B cell (primary cell): ENCODE measurements at regions not wholly inside any gene's neighbourhood (a gene's known extent, or its start where the extent isn't known, plus 50 kb on each side); places are given as distances from the start of the nearest gene placed in this dataset.

Source experiments
- ATAC-seq: fragments of 200-7000 bp; cut with Tn5 transposase; one replicate; pipeline ENCODE4 v1.10.0; 2021; ENCODE audit warnings: low read depth, mild to moderate bottlenecking, moderate number of reproducible peaks, moderate library complexity
- CTCF ChIA-PET: fragments of 350-600 bp; sonication (Branson Sonifier 250); formaldehyde crosslinking; loops from one replicate; lab custom pipeline; 2021; ENCODE audit warnings: antibody characterized with exemption, inconsistent platforms; lab: Charles Lee
- POLR2A ChIA-PET: fragments of 350-600 bp; sonication (Branson Sonifier 250); formaldehyde crosslinking; loops from one replicate; lab custom pipeline; 2021; ENCODE audit warnings: antibody characterized with exemption; lab: Charles Lee
- DNase-seq: peaks from one replicate; pipeline ENCODE4 v3.0.0; 2013
- H2AFZ ChIP-seq: 2 replicates; pipeline ENCODE4 v1.6.1; 2012; ENCODE audit warnings: mild to moderate bottlenecking, low read depth, low read length; ENCODE audit not compliant: insufficient read depth, poor library complexity, severe bottlenecking
- H3K27ac ChIP-seq, 2 donors: 1 replicate in 1 of 2; 2 replicates in 1 of 2; pipeline ENCODE4 v1.5.1; 2012 to 2013; ENCODE audit warnings: low read length in 2 of 2, mild to moderate bottlenecking in 2 of 2, moderate library complexity in 1 of 2
- H3K27me3 ChIP-seq, 4 experiments: fragments of 200-600 bp in 1 of 4; sonication (generic) in 1 of 4; replicated peaks in 1 of 4; 1 replicate in 2 of 4; 2 replicates in 2 of 4; pipeline versions ENCODE4 v1.6.1 to v1.7.0; 2013 to 2016; ENCODE audit warnings: low read length in 3 of 4, mild to moderate bottlenecking in 2 of 4, mixed read lengths in 1 of 4, moderate library complexity in 1 of 4; ENCODE audit not compliant: insufficient read depth in 4 of 4, control insufficient read depth in 3 of 4; ENCODE audit errors: control extremely low read depth in 1 of 4
- H3K36me3 ChIP-seq, 2 experiments: replicated peaks in 1 of 2; 1 replicate in 1 of 2; 2 replicates in 1 of 2; pipeline versions ENCODE4 v1.6.1 to v1.7.1; 2013; ENCODE audit warnings: low read length in 1 of 2; ENCODE audit not compliant: insufficient read depth in 2 of 2, control insufficient read depth in 1 of 2; ENCODE audit errors: control extremely low read depth in 1 of 2, extremely low read depth in 1 of 2
- H3K4me1 ChIP-seq, 2 donors: fragments of 200-600 bp in 1 of 2; sonication (generic) in 1 of 2; 1 replicate in 1 of 2; 2 replicates in 1 of 2; pipeline versions ENCODE4 v1.5.1 to v1.6.1; 2013 to 2017; ENCODE audit warnings: low read length in 2 of 2; ENCODE audit not compliant: control insufficient read depth in 2 of 2, insufficient read depth in 2 of 2
- H3K4me2 ChIP-seq: replicated peaks from 2 replicates; pipeline ENCODE3; 2012; ENCODE audit warnings: mild to moderate bottlenecking, low read depth, low read length; ENCODE audit not compliant: poor library complexity, severe bottlenecking
- H3K4me3 ChIP-seq, 5 experiments: fragments of 200-600 bp in 1 of 5; sonication (generic) in 1 of 5; 1 replicate in 3 of 5; 2 replicates in 2 of 5; pipeline versions ENCODE4 v1.5.1 to v1.7.0; 2011 to 2016; ENCODE audit warnings: low read length in 4 of 5, mild to moderate bottlenecking in 4 of 5, low read depth in 2 of 5, control low read depth in 1 of 5, moderate library complexity in 1 of 5; ENCODE audit not compliant: insufficient read depth in 1 of 5; ENCODE audit errors: control extremely low read depth in 1 of 5, extremely low read depth in 1 of 5
- H3K79me2 ChIP-seq: fragments of 200-600 bp; sonication (generic); one replicate; pipeline ENCODE4 v1.6.0; 2016; ENCODE audit warnings: low read length; ENCODE audit not compliant: control insufficient read depth, insufficient read depth
- H3K9ac ChIP-seq: fragments of 200-600 bp; sonication (generic); 2 replicates; pipeline ENCODE4 v1.6.1; 2017; ENCODE audit warnings: mild to moderate bottlenecking, low read length, moderate library complexity
- H3K9me3 ChIP-seq, 3 donors: one replicate each; pipeline versions ENCODE4 v1.6.1 to v1.7.1; 2013; ENCODE audit warnings: low read length in 2 of 3; ENCODE audit not compliant: control insufficient read depth in 2 of 3, insufficient read depth in 1 of 3; ENCODE audit errors: control extremely low read depth in 1 of 3
- H4K20me1 ChIP-seq: 2 replicates; pipeline ENCODE4 v1.6.0; 2012; ENCODE audit warnings: mild to moderate bottlenecking, low read length; ENCODE audit not compliant: insufficient read depth, control insufficient read depth, poor library complexity, severe bottlenecking
- H3K27ac Mint-ChIP-seq: one replicate; pipeline ENCODE4 v1.8.0; 2021; ENCODE audit warnings: mixed read lengths
- H3K27me3 Mint-ChIP-seq: one replicate; pipeline ENCODE4 v1.8.0; 2021; ENCODE audit warnings: mixed read lengths
- H3K4me1 Mint-ChIP-seq: one replicate; pipeline ENCODE4 v1.8.0; 2021; ENCODE audit warnings: mixed read lengths
- H3K4me3 Mint-ChIP-seq: one replicate; pipeline ENCODE4 v1.8.0; 2021; ENCODE audit warnings: mixed read lengths
- H3K9me3 Mint-ChIP-seq: one replicate; pipeline ENCODE4 v1.8.0; 2022; ENCODE audit warnings: mixed read lengths; ENCODE audit not compliant: insufficient read depth
- EZH2 ChIP-seq: IDR thresholded peaks from 2 replicates; pipeline ENCODE4 v1.6.1; 2012; ENCODE audit warnings: borderline replicate concordance, low read depth, mild to moderate bottlenecking, moderate library complexity, low read length; ENCODE audit not compliant: insufficient read depth, poor library complexity, severe bottlenecking
- WGBS: methylation state at CpG from one replicate; pipeline ENCODE4 v1.1.5; 2013; ENCODE audit warnings: missing lambda C conversion rate; ENCODE audit not compliant: insufficient coverage; 5-methylcytosine and 5-hydroxymethylcytosine counted together
- intact Hi-C: fragments of 100-400 bp; cut with micrococcal nuclease; formaldehyde crosslinking; loops from one replicate; pipeline ENCODE4 v1.10.0; 2022
- TF ChIP-seq, protein P1 (sequence below): fragments of 200-600 bp; IDR thresholded peaks from one replicate; pipeline ENCODE4 v1.8.0; 2022; ENCODE audit warnings: antibody characterized with exemption, mild to moderate bottlenecking

DNA sequence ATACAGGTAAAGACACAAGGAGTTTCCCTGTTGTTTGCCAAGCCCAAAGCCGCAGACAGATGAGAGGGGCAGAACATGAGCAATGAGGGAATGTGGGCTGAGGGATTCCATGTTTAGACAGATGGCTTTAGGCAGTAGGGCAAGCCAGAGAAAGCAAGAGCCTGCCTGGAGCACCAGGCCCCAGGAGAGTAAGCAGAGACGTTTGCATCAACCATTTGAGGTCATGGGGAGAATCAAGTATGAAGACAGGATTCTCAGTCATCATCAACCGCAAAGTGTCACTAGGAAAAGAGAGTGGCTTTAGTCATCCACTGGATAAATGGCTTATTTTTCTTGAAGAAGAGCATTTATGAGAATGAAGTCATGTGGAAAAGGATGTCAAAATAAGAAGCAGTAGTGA, 184.7 kb downstream of the COG6 start:
- Histone ChIP-seq H3K36me3 (no peaks in the 10 kb centered on the region), H3K4me3 (no peak overlapping the region), H3K4me1 (no peaks in the 10 kb centered on the region), H3K9me3 (no peaks in the 10 kb centered on the region), H4K20me1 (no peaks in the 10 kb centered on the region), H3K9ac (no peak overlapping the region), H3K27me3 (no peaks in the 10 kb centered on the region), H2AFZ (no peak overlapping the region), H3K27ac (no peak overlapping the region), H3K4me2 (no peak overlapping the region), H3K79me2 (no peaks in the 10 kb centered on the region)
- CTCF ChIA-PET = no interaction called here
- peaks cover 22% of the 10 kb centered on the region for H3K27me3 Mint-ChIP-seq
- intact Hi-C loops = no loop called here
- H3K4me3 Mint-ChIP-seq = no peak overlapping the region
- no peaks in the 10 kb centered on the region for H3K4me1 Mint-ChIP-seq
- POLR2A ChIA-PET = no interaction called here
- H3K9me3 Mint-ChIP-seq = no peaks in the 10 kb centered on the region
- TF ChIP-seq EZH2 = no peak
- TF ChIP-seq, protein P1, sequence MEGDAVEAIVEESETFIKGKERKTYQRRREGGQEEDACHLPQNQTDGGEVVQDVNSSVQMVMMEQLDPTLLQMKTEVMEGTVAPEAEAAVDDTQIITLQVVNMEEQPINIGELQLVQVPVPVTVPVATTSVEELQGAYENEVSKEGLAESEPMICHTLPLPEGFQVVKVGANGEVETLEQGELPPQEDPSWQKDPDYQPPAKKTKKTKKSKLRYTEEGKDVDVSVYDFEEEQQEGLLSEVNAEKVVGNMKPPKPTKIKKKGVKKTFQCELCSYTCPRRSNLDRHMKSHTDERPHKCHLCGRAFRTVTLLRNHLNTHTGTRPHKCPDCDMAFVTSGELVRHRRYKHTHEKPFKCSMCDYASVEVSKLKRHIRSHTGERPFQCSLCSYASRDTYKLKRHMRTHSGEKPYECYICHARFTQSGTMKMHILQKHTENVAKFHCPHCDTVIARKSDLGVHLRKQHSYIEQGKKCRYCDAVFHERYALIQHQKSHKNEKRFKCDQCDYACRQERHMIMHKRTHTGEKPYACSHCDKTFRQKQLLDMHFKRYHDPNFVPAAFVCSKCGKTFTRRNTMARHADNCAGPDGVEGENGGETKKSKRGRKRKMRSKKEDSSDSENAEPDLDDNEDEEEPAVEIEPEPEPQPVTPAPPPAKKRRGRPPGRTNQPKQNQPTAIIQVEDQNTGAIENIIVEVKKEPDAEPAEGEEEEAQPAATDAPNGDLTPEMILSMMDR = no peak
- DNase-seq (no peak), ATAC-seq (no peak)
- H3K27ac Mint-ChIP-seq = no peak overlapping the region
- 86% methylated on average over 3 of the region's 3 CpGs for WGBS

DNA sequence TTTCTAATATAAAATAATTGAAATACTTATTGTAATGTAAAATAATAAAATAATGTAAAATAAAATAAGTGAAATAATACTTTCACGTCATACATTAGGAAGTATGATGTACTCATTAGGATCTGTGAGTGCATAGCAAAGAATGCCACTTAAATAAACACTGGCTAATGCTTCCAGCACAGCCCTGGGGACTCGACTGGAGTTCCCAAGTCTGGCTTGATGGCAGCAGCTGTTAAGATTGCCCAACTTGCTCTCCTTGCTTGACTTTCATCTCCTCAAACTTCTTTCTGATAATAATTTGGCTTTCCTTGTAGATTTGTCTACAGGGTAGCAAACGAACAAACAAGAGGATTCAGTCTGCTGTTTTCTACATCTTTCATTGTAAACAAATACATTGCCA, 191.9 kb downstream of the COG6 start:
- H3K79me2 ChIP-seq = no peaks in the 10 kb centered on the region
- no peak overlapping the region for H3K27ac Mint-ChIP-seq
- DNase-seq (no peak), ATAC-seq (no peak)
- H2AFZ ChIP-seq = no peak overlapping the region
- no peak overlapping the region for H3K4me2 ChIP-seq
- no peak overlapping the region for H3K9ac ChIP-seq
- TF ChIP-seq, protein P1 = no peak
- no peak for TF ChIP-seq EZH2
- peaks cover 4% of the 10 kb centered on the region for H3K9me3 Mint-ChIP-seq
- no peak overlapping the region for H3K4me3 Mint-ChIP-seq
- no peaks in the 10 kb centered on the region for H4K20me1 ChIP-seq
- H3K4me3 ChIP-seq = no peak overlapping the region
- no peaks in the 10 kb centered on the region for H3K36me3 ChIP-seq
- H3K9me3 ChIP-seq = no peaks in the 10 kb centered on the region
- H3K4me1 ChIP-seq = no peaks in the 10 kb centered on the region
- H3K27me3 ChIP-seq = no peaks in the 10 kb centered on the region
- intact Hi-C loops = no loop called here
- H3K27ac ChIP-seq = no peak overlapping the region
- peaks cover 10% of the 10 kb centered on the region for H3K27me3 Mint-ChIP-seq
- H3K4me1 Mint-ChIP-seq = no peaks in the 10 kb centered on the region
- ChIA-PET CTCF (no interaction called here), POLR2A (no interaction called here)
- 100% methylated on average over 1 of the region's 3 CpGs for WGBS
